GM21576 (cell line): ENCODE measurements at regions not wholly inside any gene's neighbourhood (a gene's known extent, or its start where the extent isn't known, plus 50 kb on each side); places are given as distances from the start of the nearest gene placed in this dataset.

Source experiments
- ATAC-seq: cut with Tn5 transposase; IDR thresholded peaks from one replicate; pipeline ENCODE4 v1.9.1; 2021; ENCODE audit warnings: mild to moderate bottlenecking, moderate library complexity; ENCODE audit not compliant: unreplicated experiment

- no peak for ATAC-seq
Observed at GRCh38 chr9:2303056-2303455, 287.9 kb downstream of the SMARCA2 start.

GRCh38 chr9:2307480-2307879, 292.3 kb downstream of the SMARCA2 start:
- ATAC-seq = no peak

DNA sequence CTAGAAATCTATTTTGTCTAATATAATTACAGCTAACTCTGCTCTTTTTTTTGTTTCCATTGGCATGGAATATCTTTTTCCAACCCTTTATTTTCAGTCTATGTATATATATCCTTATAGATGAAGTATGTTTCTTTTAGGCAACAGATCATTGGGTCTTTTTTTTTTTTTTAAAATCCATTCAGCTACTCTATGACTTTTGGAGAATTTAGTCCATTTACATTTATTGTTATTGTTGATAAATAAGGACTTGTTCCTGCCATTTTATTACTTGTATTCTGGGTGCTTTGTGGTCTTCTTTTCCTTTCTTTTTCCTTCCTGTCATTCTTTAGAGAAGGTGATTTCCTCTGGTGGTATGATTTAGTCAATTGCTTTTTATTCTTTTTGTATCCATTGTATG, 296.8 kb downstream of the SMARCA2 start:
- ATAC-seq = no peak

GRCh38 chr9:2313512-2313911, 298.4 kb downstream of the SMARCA2 start:
- ATAC-seq = no peak

GRCh38 chr9:2317591-2317990, 302.4 kb downstream of the SMARCA2 start:
- ATAC-seq = no peak

DNA sequence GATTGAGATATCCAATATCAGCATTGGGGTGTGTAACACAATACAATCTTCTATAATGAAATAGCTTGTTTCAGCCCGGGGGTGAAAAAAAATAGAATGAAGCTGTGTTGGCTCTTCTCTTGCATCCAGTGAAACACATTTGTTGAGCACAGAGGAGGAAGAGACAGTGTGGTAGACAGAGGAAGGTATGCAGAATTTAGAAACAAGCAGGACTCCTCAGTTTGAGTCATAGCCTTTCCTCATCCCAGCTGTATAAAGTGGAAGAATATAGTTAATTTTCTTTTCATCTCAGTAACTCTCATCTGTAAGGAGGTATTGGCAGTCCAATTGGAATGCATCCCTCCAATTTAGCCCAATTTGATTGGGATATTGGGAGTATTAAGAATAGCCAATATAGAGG, 302.2 kb upstream of the VLDLR start:
- no peak for ATAC-seq

DNA sequence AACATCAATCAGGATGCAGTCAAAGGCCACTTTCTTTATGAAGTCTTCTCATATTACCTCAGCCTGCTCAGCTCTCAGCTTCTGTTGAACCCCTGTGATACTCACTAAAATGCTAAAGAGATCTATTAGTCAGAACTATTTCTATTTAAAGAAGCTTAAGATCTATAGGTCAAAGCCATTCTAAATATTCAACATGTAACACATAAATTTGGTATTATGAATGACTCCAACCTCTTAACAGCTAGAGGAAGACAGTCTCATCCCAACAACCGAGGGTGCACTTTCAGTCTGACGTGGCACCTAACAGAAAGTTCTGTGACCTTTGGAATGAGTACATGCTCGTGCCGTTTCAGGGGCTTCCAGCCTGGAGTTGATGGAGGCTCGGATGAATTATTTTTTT, 301.5 kb upstream of the VLDLR start:
- no peak for ATAC-seq

- no peak for ATAC-seq
Observed at GRCh38 chr9:2320632-2321031, 301.0 kb upstream of the VLDLR start.

DNA sequence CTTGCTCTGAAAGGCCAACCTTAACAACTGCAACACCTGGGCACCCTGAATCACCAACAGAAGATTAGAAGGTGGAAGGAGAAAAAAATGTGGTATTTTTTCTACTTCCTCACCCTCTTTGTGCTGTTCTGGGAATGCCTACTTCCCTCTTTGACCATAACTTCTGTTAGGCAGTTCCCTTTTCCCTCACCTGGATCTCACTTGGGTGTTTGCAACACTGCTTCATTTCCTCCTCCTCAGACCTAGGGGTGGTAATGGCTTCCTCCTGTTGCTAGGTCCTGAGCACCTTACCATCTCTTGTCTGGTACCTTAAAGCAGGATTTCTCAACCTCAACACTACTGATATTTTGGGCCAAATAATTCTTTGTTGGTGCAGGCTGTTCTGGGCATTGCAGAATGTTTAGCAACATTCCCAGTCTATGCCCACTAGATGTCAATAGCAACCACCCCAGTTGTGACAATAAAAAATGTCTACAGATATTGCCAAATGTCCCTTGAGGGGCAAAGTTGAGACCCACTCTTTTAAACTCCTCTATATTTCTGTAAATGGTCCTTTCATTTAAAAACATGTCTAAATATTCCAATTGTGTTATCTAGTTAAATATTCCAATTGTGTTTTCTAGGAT, 300.0 kb upstream of the VLDLR start:
- ATAC-seq = no peak

- no peak for ATAC-seq
Observed at GRCh38 chr9:2324742-2325141, 296.8 kb upstream of the VLDLR start.

- ATAC-seq = no peak
Observed at GRCh38 chr9:2332663-2333062, 288.9 kb upstream of the VLDLR start.

- no peak for ATAC-seq
Observed at GRCh38 chr9:2335260-2335659, 286.3 kb upstream of the VLDLR start.

DNA sequence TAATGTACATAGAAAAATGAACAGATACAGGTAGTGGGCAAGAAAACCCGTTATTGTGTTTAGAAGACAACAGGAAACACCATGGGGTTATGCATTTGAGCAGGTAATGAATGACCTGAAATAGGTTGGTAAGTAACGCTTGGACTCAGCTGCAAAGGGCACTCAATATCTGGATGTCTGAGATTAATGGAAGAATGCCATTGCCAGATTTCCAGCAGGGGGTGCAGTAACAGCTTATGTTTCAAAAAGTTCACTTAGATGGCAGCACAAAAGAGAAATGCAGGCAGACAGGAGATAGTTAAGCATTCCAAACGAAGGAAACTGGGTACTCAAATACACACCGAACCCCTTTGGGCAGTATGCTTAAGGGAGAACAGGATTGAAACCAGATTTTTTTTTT, 285.5 kb upstream of the VLDLR start:
- no peak for ATAC-seq

DNA sequence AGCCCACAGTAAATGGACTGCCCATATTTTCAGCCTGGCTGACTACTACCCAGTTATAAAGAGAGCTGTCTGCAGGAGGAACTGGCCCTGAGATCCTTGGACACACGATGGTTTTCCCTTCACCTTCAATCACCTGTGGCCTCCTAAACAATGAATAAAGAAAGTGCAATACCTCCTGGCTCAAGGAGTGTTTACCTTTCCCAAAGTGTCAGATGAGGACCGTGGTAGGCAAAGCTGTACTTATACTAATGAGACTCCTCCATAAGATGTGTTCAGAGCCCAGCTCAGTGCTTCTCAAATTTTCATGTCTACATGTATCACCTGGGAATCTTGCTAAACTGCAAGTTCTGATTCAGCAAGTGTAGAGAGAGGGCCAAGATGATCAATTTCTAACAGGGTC, 284.5 kb upstream of the VLDLR start:
- no peak for ATAC-seq

DNA sequence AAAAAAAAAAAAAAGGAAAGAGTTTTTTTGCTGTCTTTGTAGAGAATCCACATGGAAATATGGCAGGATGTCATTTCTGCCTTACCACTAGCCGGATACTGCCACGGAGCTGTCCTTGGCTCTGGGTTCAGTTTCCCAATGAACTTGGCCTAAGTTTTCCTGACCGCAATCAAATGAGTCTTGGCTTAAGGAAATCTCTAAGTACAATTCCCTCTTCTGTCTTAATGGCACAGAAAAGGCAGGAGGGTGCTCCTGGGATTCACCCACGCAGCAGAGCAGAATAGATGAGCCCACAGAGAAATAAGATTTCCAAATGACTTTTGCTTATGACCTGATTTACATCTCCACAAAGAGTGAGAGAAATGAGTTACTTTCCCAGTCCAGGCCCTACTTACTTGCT, 284.0 kb upstream of the VLDLR start:
- no peak for ATAC-seq

- ATAC-seq = no peak
Observed at GRCh38 chr9:2338777-2339365, 282.7 kb upstream of the VLDLR start.

DNA sequence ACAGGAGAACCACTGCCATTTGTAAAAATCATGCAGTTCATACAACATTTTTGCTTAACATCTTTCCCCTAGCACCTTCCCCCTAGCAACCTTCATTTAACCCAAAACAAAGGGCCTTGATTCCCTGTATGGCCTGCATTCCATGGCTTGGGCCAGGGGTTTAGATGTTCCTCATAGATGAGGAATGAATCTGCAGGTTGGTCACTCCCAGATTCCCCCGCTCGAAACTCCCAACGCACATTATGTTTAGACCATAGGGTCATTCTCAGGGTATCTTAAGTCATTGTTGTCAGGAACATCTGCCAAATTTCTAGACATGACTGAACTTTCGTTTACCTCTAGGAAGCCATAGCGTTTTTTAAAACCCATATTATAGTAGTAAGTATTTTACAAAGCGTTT, 282.2 kb upstream of the VLDLR start:
- no peak for ATAC-seq

- ATAC-seq = no peak
Observed at GRCh38 chr9:2340046-2340760, 281.4 kb upstream of the VLDLR start.

DNA sequence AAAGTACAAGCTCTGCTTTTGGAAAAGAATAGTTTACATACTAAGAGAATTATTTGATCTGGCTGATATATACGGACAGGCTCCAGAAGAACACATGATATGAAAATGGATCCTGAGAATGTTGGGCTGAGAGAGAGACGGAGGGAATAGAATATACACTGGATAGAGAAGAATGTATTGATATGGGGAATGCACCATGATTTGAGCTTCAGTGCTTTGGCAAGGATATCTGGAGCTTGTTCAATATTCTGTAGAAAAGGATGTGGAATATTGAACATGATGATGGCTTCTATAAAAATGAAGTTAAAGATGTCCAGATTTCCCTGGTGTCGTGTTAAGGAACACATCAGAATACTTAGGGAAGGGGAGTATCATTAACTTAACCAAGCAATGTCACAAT, 280.5 kb upstream of the VLDLR start:
- no peak for ATAC-seq

GRCh38 chr9:2341956-2342355, 279.6 kb upstream of the VLDLR start:
- no peak for ATAC-seq

- no peak for ATAC-seq
Observed at GRCh38 chr9:2343756-2344155, 277.8 kb upstream of the VLDLR start.

DNA sequence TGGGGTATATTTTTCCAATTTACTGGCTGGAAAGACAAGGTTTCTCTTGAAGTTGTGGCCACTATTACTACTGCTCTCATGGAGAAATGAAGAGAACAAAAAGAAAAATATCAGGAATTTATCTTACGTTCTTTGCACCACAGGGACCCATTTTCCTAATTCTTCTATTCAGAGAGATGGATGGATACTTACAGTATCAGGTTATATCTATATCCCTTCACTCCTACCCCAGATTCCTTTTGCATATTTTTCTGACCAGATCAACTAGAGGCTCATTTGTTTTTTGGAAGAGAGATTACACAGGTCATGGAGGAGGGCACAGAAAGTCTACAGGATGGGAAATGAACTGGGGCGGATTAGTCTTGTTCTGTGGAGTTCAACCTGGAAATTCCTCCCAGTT, 277.2 kb upstream of the VLDLR start:
- no peak for ATAC-seq

- ATAC-seq = no peak
Observed at GRCh38 chr9:2345013-2345412, 276.6 kb upstream of the VLDLR start.
